ENCODE measurements at regions not wholly inside any gene's neighbourhood (a gene's known extent, or its start where the extent isn't known, plus 50 kb on each side); places are given as distances from the start of the nearest gene placed in this dataset.

- H2AFZ ChIP-seq (ENCODE audit: low read depth, low read length): no peak overlapping the region
- H3K9me3 ChIP-seq (ENCODE audit: low read length): no peaks in the 10 kb centered on the region
- no peaks in the 10 kb centered on the region for H3K79me2 ChIP-seq (replicated peaks; ENCODE audit: insufficient read depth, low read length)
- no peak overlapping the region for H3K27ac ChIP-seq (ENCODE audit: low read length)
- H3K4me3 ChIP-seq (ENCODE audit: low read length): no peak overlapping the region
- H3K4me2 ChIP-seq (ENCODE audit: low read length): no peak overlapping the region
- no peaks in the 10 kb centered on the region for H3K9me2 ChIP-seq (ENCODE audit: insufficient read depth, low read length)
- no peaks in the 10 kb centered on the region for H3K27me3 ChIP-seq (ENCODE audit: insufficient read depth, low read depth, low read length)
- no peaks in the 10 kb centered on the region for H3K36me3 ChIP-seq (ENCODE audit: insufficient read depth, low read length)
- H3K9ac ChIP-seq (ENCODE audit: low read length): no peak overlapping the region
- no peaks in the 10 kb centered on the region for H4K20me1 ChIP-seq (ENCODE audit: insufficient read depth)
- no peak for TF ChIP-seq SMC3 (conservative IDR thresholded peaks at IDR 0.05; ENCODE audit: poor library complexity)
- TF ChIP-seq EZH2 (IDR thresholded peaks at IDR 0.05; ENCODE audit: borderline replicate concordance, insufficient read depth, low read length, poor library complexity, severe bottlenecking): no peak
- no peak for TF ChIP-seq MXI1 (conservative IDR thresholded peaks at IDR 0.05; ENCODE audit: poor library complexity, severe bottlenecking)
- no peak for TF ChIP-seq EP300 (conservative IDR thresholded peaks at IDR 0.05; ENCODE audit: poor library complexity, severe bottlenecking)
- TF ChIP-seq RAD21 (conservative IDR thresholded peaks at IDR 0.05): no peak
- TF ChIP-seq TAF1 (IDR thresholded peaks at IDR 0.05; ENCODE audit: low read depth): no peak
- no peak for TF ChIP-seq POLR2AphosphoS5 (IDR thresholded peaks at IDR 0.05)
- TF ChIP-seq REST (IDR thresholded peaks at IDR 0.05; ENCODE audit: borderline replicate concordance): no peak
- H3F3A ChIP-seq (ENCODE audit: insufficient read depth, low read length, poor library complexity, severe bottlenecking): no peaks in the 10 kb centered on the region
These were observed 98.4 kb upstream of the FZD10 start for GRCh38 chr12:130063866-130064265.

- H3K27ac ChIP-seq (ENCODE audit: low read length): no peak overlapping the region
- H3K79me2 ChIP-seq (replicated peaks; ENCODE audit: insufficient read depth, low read length): no peaks in the 10 kb centered on the region
- H3K36me3 ChIP-seq (ENCODE audit: insufficient read depth, low read length): no peaks in the 10 kb centered on the region
- no peak overlapping the region for H2AFZ ChIP-seq (ENCODE audit: low read depth, low read length)
- no peaks in the 10 kb centered on the region for H3F3A ChIP-seq (ENCODE audit: insufficient read depth, low read length, poor library complexity, severe bottlenecking)
- H3K4me3 ChIP-seq (ENCODE audit: low read length): no peak overlapping the region
- no peaks in the 10 kb centered on the region for H3K27me3 ChIP-seq (ENCODE audit: insufficient read depth, low read depth, low read length)
- H4K20me1 ChIP-seq (ENCODE audit: insufficient read depth): no peaks in the 10 kb centered on the region
- TF ChIP-seq MXI1 (conservative IDR thresholded peaks at IDR 0.05; ENCODE audit: poor library complexity, severe bottlenecking): no peak
- TF ChIP-seq RAD21 (conservative IDR thresholded peaks at IDR 0.05): no peak
- no peak for TF ChIP-seq SMC3 (conservative IDR thresholded peaks at IDR 0.05; ENCODE audit: poor library complexity)
- TF ChIP-seq POLR2AphosphoS5 (IDR thresholded peaks at IDR 0.05): no peak
- no peak for TF ChIP-seq EP300 (conservative IDR thresholded peaks at IDR 0.05; ENCODE audit: poor library complexity, severe bottlenecking)
- TF ChIP-seq TAF1 (IDR thresholded peaks at IDR 0.05; ENCODE audit: low read depth): no peak
- no peak for TF ChIP-seq CTCF (IDR thresholded peaks at IDR 0.05; ENCODE audit: poor library complexity, severe bottlenecking)
- no peak overlapping the region for H3K9ac ChIP-seq (ENCODE audit: low read length)
- H3K9me2 ChIP-seq (ENCODE audit: insufficient read depth, low read length): no peaks in the 10 kb centered on the region
- no peak overlapping the region for H3K4me2 ChIP-seq (ENCODE audit: low read length)
- no peaks in the 10 kb centered on the region for H3K9me3 ChIP-seq (ENCODE audit: low read length)
These were observed 97.3 kb upstream of the FZD10 start for GRCh38 chr12:130064999-130065398.

Data from neural cell (in vitro differentiated cells).